Thyroid gland (tissue), 4 donors: ENCODE measurements at regions not wholly inside any gene's neighbourhood (a gene's known extent, or its start where the extent isn't known, plus 50 kb on each side); places are given as distances from the start of the nearest gene placed in this dataset.

Source experiments
- CTCF ChIP-seq, 6 experiments: fragments of 200-600 bp in 3 of 6; fragments of 450-650 bp in 3 of 6; sonication (generic) in 3 of 6; IDR thresholded peaks; one replicate each; pipeline ENCODE4 v1.5.1; 2016 to 2019; ENCODE audit warnings: antibody characterized with exemption in 6 of 6, mild to moderate bottlenecking in 2 of 6, inconsistent platforms in 1 of 6, moderate library complexity in 1 of 6
- POLR2A ChIP-seq, 2 donors: fragments of 450-650 bp; IDR thresholded peaks; one replicate each; pipeline ENCODE4 v1.6.1; 2017; ENCODE audit warnings: antibody characterized with exemption in 2 of 2, mild to moderate bottlenecking in 2 of 2, moderate library complexity in 1 of 2

GRCh38 chr2:107133412-107133811, 247.4 kb upstream of the ST6GAL2 start:
- TF ChIP-seq POLR2A (IDR thresholded peaks at IDR 0.05) = no peak
- TF ChIP-seq CTCF (IDR thresholded peaks at IDR 0.05) = no peak
